GM19239 (cell line): ENCODE measurements at regions not wholly inside any gene's neighbourhood (a gene's known extent, or its start where the extent isn't known, plus 50 kb on each side); places are given as distances from the start of the nearest gene placed in this dataset.
A peak's percentile ranks its signal among the peaks of the same experiment; 100 is the strongest.

Experiments
- DNase-seq: peaks from one replicate; pipeline ENCODE4 v3.0.0; 2011; ENCODE audit warnings: low spot score; ENCODE audit not compliant: insufficient read length
- FAIRE-seq: peaks from 2 replicates; lab custom pipeline; 2011; peaks lifted over from hg19 to GRCh38; lab: Jason Lieb, UNC

GRCh38 chr4:151883747-151884146 is 122.9 kb upstream of the GATB start:
- DNase-seq (no peak), FAIRE-seq (peak; percentile 72)

GRCh38 chr4:151882072-151882803 is 121.4 kb upstream of the GATB start:
- DNase-seq (no peak), FAIRE-seq (peak; percentile 96)

DNA sequence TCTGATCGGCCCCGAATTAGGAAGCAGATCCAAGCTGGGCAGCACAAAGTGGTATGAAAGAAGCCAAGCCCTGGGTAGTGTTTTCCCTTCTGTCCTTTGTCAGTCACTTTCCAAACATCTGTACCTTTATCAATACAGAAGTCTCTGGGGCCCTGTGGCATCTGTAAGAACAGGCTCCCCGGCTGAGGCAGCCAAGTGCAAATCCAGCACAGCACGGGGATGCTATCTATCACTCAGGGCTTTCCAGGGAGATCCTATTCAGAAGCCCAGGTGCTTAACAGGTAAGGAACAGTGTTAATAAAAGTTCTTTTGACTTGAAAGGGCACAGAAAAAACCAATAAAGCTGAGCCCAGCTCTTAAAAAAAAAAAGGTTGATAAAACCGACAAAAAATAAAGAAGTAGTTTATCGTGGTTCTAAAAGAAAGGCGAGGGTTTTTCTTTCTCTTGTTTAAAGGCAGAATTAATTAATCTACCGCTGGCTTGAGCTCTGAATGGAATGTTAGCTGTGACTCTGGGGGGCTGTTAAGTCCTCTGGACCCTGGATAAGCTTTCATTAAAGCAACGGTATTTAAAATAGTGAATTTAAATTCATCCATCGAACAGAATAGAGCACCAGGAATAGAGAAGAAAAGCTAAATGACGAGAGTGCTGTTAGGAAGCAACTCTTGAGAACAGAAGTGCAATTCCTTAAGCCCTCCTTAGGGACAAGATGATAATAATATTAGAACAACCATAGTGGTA is 119.1 kb upstream of the GATB start:
- no peak for DNase-seq
- no peak for FAIRE-seq

GRCh38 chr4:151876381-151876988 is 115.7 kb upstream of the GATB start:
- DNase-seq: no peak
- FAIRE-seq: peak; percentile 11

DNA sequence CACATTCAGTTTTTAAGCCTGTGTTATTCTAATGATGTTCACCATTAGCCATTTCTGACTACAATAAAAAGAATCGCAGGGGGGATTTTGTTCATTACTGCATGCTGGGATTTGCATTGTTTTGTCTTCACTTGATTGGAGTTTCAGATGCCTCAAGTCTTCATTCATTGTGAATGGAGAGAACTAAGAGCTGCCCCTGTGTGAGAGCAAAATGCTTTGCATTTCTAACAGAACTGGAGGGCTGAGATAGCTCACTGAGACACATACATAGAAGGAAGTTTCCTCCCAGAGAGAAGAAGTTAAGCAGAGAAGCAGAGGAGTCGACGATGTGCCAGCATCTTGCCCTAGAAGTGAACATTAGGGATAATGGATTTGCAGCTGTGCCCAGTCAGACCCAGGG is 113.5 kb upstream of the GATB start:
- FAIRE-seq (no peak), DNase-seq (no peak)

DNA sequence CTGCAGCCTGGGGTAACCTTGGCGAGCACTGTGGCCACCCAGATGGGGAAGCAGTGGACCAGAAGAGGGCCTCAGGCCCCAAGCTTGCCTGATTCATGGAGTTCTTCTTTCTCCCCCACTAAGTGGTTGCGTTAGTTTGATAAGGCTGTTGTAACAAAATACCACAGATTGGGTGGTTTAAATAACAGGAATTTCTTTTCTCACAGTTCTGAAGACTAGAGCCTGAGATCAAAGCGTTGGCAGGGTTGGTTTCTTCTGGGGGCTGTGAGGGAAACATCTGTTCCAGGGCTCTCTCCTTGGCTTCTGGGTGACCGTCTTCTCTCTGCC is 105.7 kb upstream of the GATB start:
- FAIRE-seq: no peak
- no peak for DNase-seq

GRCh38 chr4:151865744-151866591 is 105.2 kb upstream of the GATB start:
- DNase-seq: no peak
- FAIRE-seq: no peak

- DNase-seq: no peak
- no peak for FAIRE-seq
These were observed 104.5 kb upstream of the GATB start for GRCh38 chr4:151865312-151865711.

DNA sequence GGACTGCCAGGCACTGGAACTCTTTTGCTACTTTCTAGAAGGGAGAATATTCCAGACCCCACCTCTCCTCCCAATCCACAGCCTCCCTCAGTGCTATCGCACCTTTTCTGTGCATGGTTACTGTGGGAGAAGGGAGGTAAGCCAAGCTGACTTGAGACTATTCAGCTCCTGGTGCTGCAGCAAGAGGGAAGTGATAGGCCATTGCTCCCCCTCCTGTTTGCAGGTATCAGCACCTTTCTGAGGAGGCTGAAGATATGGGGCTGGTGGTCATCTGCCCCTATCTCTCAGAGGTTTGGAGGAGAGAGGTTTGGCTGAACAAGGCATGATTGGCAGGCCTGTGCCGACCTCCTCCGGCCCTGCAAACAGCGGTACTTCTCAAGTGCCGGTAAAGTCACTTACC is 103.3 kb upstream of the GATB start:
- no peak for DNase-seq
- FAIRE-seq: no peak

- FAIRE-seq (no peak), DNase-seq (no peak)
These were observed 102.0 kb upstream of the GATB start for GRCh38 chr4:151862766-151863165.

DNA sequence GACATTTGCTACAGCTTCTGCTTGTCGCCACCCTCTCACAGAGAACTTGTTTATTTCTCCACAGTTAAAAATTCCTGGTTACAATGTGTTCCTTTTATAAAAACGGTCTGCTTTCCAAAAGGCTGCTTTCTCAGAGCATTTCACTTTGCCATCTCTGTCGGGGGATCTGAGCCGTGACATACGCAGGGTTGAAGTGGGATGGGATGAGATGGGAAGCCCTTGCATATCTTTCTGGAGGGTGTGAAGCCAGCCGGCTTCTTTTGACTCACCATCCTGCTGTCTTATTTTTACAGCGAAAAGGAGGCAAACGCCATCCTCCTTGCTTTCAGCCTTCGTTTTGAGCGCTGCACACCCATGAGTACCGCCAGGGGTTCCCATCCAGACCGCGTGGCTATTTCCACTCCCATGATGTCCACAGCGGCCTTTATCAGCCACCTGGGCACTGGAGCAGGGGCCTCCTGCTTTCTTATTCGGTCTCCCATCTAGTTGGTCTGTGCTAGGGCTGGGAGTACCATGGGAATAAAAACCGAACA is 99.8 kb upstream of the GATB start:
- FAIRE-seq: no peak
- no peak for DNase-seq

DNA sequence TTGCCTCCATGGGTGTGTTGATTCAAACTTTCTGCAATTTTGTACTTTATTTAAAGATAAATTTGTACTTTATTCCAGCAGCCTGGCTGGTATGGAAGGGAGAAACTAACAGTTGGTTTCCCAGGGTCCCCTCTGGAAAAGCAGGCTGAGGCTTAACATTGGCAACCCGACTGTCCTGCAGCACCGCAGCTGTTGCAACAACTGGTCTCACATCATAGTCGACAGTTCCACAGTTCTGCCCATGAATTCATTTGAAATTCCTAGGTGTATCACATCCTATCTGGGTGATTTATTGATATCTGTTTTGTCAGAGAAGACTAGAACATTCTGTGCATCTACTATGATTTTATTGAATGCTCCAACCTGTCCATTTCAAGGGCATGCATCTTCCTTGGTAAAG is 98.8 kb upstream of the GATB start:
- FAIRE-seq: no peak
- DNase-seq: no peak

GRCh38 chr4:151858356-151858755 is 97.5 kb upstream of the GATB start:
- FAIRE-seq: no peak
- DNase-seq: no peak

- DNase-seq: no peak
- FAIRE-seq: no peak
These were observed 96.6 kb upstream of the GATB start for GRCh38 chr4:151857368-151857767.

GRCh38 chr4:151855747-151856146 is 94.9 kb upstream of the GATB start:
- DNase-seq: no peak
- no peak for FAIRE-seq

DNA sequence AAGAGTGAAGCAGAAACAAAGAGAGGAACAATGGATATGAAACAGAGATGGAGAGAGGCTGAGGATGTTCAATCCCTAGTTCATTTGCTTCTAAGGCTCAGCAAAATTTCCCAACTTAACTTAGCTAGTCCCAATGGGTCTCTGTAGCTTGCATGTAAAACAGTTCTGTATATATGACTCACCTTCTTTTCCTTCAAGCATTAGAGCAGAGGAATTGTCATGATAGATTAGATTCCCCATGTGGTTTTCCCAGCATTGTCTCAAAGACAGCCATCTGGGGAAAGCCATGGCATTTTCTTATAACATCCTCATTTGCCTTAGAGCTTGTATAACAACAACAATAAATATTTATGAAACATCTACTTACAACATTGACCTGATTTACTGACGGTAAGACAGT is 93.9 kb upstream of the GATB start:
- FAIRE-seq: no peak
- no peak for DNase-seq

- no peak for DNase-seq
These were observed 92.2 kb upstream of the GATB start for GRCh38 chr4:151853034-151853433.

GRCh38 chr4:151852202-151852601 is 91.4 kb upstream of the GATB start:
- no peak for FAIRE-seq
- no peak for DNase-seq

More at GRCh38 chr4:151853034-151853433, 92.2 kb upstream of the GATB start:
- FAIRE-seq: no peak

- no peak for DNase-seq
- no peak for FAIRE-seq
These were observed 90.5 kb upstream of the GATB start for GRCh38 chr4:151851354-151851753.

DNA sequence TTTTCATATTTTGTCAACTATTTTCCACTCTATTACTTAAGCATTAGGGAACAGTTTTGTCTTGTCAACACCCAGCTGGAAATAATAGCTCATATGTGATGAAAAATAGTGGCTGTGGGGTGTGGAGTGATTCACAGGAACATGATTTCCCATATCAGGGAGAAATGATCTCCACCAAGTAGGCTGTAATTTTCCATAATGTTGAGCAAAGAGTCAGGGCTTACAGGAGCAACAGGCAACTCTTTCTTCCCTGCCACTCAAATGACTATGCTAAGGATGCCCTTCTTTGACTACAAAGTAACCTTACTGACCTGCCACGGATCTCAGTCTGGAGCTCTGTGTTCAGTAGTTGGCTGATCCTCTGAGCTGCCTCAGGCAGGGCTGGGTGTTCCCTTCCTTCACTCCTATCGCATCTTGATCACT is 90.0 kb upstream of the GATB start:
- FAIRE-seq (no peak), DNase-seq (no peak)
